ENCODE measurements at regions not wholly inside any gene's neighbourhood (a gene's known extent, or its start where the extent isn't known, plus 50 kb on each side); places are given as distances from the start of the nearest gene placed in this dataset.

- Histone ChIP-seq H3K9me3 (no peaks in the 10 kb centered on the region), H3K27ac (no peak overlapping the region), H3K36me3 (no peaks in the 10 kb centered on the region), H3K4me1 (no peaks in the 10 kb centered on the region), H3K4me3 (no peak overlapping the region), H3K27me3 (peaks cover 0 to 41% (median 3%) of the 10 kb centered on the region in 3 donors)
- intact Hi-C loops (cut with DNase I) = loop anchor here (10.0 kb wide), 1 partner anchor 731 kb away; the partner anchor contains the start of gene HES3
- DNase-seq = no peak
- 7 to 44% methylated on average over 7 of the region's 7 CpGs for WGBS, 2 donors
- no peak for TF ChIP-seq POLR2A (IDR thresholded peaks at IDR 0.05)
- TF ChIP-seq, protein P1, sequence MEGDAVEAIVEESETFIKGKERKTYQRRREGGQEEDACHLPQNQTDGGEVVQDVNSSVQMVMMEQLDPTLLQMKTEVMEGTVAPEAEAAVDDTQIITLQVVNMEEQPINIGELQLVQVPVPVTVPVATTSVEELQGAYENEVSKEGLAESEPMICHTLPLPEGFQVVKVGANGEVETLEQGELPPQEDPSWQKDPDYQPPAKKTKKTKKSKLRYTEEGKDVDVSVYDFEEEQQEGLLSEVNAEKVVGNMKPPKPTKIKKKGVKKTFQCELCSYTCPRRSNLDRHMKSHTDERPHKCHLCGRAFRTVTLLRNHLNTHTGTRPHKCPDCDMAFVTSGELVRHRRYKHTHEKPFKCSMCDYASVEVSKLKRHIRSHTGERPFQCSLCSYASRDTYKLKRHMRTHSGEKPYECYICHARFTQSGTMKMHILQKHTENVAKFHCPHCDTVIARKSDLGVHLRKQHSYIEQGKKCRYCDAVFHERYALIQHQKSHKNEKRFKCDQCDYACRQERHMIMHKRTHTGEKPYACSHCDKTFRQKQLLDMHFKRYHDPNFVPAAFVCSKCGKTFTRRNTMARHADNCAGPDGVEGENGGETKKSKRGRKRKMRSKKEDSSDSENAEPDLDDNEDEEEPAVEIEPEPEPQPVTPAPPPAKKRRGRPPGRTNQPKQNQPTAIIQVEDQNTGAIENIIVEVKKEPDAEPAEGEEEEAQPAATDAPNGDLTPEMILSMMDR (IDR thresholded peaks at IDR 0.05) = no peak
- no peak for TF ChIP-seq POLR2AphosphoS5 (IDR thresholded peaks at IDR 0.05)
- TF ChIP-seq EP300 (IDR thresholded peaks at IDR 0.05) = no peak
Measured at GRCh38 chr1:5513846-5514526, 478.2 kb downstream of the NPHP4 start.

DNA sequence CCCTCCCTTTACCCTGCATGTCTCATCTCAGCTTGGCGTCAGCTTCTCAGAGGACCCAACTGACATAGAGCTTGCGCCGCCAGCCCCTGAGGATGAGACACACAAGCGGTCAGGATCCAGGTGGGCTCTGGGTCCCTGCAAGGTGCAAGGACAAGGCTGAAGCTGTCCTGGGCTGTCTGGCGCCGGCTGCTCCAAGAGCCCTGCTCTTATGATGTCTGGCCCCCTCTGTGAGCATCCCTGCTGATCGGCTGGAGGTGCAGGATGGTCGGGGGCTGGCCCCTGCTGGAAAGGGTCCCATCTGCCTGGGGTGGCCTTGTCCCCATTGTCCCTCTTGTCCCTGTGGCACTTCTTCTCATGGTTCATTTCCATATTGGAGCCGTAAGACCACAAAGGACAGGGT is 479.0 kb downstream of the NPHP4 start:
- WGBS, 2 donors = 76 to 91% methylated on average over 9 of the region's 9 CpGs
- H3K9me3 ChIP-seq = no peaks in the 10 kb centered on the region
- no peaks in the 10 kb centered on the region for H3K4me1 ChIP-seq
- no peak for DNase-seq
- no peaks in the 10 kb centered on the region for H3K36me3 ChIP-seq
- no peak overlapping the region for H3K4me3 ChIP-seq
- H3K27ac ChIP-seq = no peak overlapping the region
- peaks cover 0 to 49% (median 3%) of the 10 kb centered on the region in 3 donors for H3K27me3 ChIP-seq
- intact Hi-C loops (cut with DNase I) = loop anchor here (10.0 kb wide), 1 partner anchor 732 kb away; the partner anchor contains the start of gene HES3
- no peak for TF ChIP-seq POLR2A (IDR thresholded peaks at IDR 0.05)
- TF ChIP-seq EP300 (IDR thresholded peaks at IDR 0.05) = no peak
- no peak for TF ChIP-seq POLR2AphosphoS5 (IDR thresholded peaks at IDR 0.05)
- TF ChIP-seq, protein P1 (IDR thresholded peaks at IDR 0.05) = no peak

DNA sequence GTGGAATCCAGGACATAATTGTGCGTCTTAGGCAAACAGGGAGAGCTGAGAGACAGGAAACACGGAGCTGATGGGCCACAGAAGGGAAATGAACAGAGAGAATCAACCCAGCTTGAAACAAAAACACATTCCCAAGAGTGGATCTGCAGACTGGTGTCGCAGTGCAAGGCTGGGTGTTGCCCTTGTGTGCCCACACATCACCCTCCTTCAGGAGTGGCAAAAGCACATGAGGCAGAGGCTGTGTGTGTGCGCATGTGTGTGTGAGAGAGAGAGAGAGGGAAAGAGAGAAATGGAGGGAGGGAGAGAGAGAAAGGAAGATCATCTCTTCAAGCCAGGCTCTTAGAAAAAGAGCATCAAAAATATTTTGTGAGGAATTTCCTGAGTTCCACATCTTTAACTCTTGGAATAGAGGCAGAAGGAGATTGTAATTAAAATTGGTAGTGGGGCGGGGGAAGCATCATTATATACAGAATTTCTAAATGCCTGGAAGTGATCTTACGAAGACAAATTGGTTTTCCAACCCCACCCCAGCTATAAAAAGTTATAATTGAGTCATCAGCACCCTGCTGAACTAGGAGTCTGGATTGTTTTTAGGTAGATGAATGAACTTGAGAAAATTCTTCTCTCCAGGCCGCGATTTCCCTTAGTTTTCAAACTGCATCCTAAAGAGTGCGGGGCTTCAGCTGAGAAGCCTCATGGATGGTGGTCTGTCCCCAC is 480.7 kb downstream of the NPHP4 start:
- H3K36me3 ChIP-seq = no peaks in the 10 kb centered on the region
- no peak overlapping the region for H3K4me3 ChIP-seq
- no peaks in the 10 kb centered on the region for H3K4me1 ChIP-seq
- intact Hi-C loops (cut with DNase I) = loop anchor here (10.0 kb wide), 1 partner anchor 733 kb away; the partner anchor contains the start of gene HES3
- no peak overlapping the region for H3K27ac ChIP-seq
- peaks cover 0 to 53% (median 8%) of the 10 kb centered on the region in 3 donors for H3K27me3 ChIP-seq
- no peak for TF ChIP-seq EP300 (IDR thresholded peaks at IDR 0.05)
- TF ChIP-seq, protein P1 (IDR thresholded peaks at IDR 0.05) = no peak
- TF ChIP-seq POLR2A (IDR thresholded peaks at IDR 0.05) = no peak
- no peak for TF ChIP-seq POLR2AphosphoS5 (IDR thresholded peaks at IDR 0.05)
- WGBS, 2 donors = 30 to 68% methylated on average over 9 of the region's 9 CpGs
- H3K9me3 ChIP-seq = no peaks in the 10 kb centered on the region
- no peak for DNase-seq

DNA sequence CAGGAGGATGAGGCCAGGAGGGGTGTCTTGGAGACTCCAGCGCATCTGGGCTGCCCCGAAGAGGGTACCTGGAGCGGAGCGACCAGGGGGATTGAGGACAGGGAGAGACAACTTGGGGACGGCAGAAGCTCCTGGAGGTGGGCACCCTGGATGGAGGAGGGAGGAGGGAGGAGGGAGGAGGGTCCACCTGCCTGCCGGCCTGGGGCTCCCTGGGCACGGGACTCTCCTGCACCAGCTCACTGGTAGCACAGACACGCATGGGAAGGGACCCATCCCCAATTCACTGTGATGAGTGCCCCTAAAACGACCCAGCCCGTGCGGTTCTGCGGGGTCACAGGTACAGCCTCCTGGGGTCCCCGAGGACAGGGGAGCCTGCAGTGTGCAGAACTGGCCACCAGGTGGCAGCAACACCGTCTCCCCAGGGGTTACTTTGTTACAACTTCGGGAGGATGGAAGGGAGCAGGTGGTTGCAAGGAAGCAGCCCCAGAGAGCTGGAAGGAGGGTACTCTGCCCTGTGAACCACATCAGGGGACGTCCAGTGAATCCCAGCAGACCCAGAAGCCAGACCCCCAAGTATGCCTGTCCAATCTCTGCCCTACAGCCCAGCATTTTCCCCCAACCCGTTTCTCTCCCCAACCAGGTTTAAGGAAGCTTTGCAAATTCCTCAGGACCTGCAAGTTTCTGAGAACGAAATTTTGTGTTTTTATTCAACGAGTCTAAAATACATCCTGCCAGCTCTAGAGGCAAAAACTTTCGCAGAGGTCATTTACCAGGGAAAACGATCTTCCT is 482.4 kb downstream of the NPHP4 start:
- DNase-seq = no peak
- Histone ChIP-seq H3K36me3 (no peaks in the 10 kb centered on the region), H3K27ac (no peak overlapping the region), H3K4me3 (no peak overlapping the region), H3K27me3 (peaks cover 0 to 50% (median 8%) of the 10 kb centered on the region in 3 donors), H3K4me1 (no peaks in the 10 kb centered on the region), H3K9me3 (no peaks in the 10 kb centered on the region)
- 24 to 32% methylated on average over 21 of the region's 21 CpGs for WGBS, 2 donors
- TF ChIP-seq, protein P1 (IDR thresholded peaks at IDR 0.05) = peak; percentile 52 to 95 (median 82)
- TF ChIP-seq EP300 (IDR thresholded peaks at IDR 0.05) = no peak
- intact Hi-C loops (cut with DNase I) = loop anchor here (1.0 to 10.0 kb wide), 3 partner anchors 235 to 735 kb away; partner anchors contain the start of gene HES3
